ENCODE measurements at regions not wholly inside any gene's neighbourhood (a gene's known extent, or its start where the extent isn't known, plus 50 kb on each side); places are given as distances from the start of the nearest gene placed in this dataset.

DNA sequence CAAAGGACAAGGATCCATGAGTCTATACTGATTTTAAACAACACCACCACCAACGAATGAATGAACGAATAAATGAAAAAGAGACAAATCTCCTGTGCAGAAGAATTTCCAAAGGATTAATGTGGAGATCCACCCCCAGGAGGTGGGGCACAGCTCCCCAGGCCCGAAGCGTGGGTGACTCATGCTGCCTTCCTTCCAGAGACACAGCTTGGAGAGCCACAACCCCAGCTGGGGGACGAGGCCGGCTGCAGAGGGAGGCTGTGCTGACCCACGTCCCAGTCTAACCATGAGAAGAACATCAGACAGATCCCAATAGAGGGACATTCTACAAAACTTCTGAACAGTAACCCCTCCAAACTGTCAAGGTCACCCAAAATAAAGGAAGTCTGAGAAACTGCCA is 557.3 kb upstream of the SALL3 start:
- DNase-seq (ENCODE audit: low spot score in 2 of 2): no peak
- intact Hi-C loops (cut with DNase I; ENCODE audit: low total_unique reads): no loop called here

GRCh38 chr18:78423811-78424210 is 555.8 kb upstream of the SALL3 start:
- H3K36me3 ChIP-seq: no peaks in the 10 kb centered on the region
- TF ChIP-seq POLR2A (IDR thresholded peaks at IDR 0.05): no peak
- TF ChIP-seq POLR2AphosphoS5 (IDR thresholded peaks at IDR 0.05): no peak
- TF ChIP-seq, protein P1, sequence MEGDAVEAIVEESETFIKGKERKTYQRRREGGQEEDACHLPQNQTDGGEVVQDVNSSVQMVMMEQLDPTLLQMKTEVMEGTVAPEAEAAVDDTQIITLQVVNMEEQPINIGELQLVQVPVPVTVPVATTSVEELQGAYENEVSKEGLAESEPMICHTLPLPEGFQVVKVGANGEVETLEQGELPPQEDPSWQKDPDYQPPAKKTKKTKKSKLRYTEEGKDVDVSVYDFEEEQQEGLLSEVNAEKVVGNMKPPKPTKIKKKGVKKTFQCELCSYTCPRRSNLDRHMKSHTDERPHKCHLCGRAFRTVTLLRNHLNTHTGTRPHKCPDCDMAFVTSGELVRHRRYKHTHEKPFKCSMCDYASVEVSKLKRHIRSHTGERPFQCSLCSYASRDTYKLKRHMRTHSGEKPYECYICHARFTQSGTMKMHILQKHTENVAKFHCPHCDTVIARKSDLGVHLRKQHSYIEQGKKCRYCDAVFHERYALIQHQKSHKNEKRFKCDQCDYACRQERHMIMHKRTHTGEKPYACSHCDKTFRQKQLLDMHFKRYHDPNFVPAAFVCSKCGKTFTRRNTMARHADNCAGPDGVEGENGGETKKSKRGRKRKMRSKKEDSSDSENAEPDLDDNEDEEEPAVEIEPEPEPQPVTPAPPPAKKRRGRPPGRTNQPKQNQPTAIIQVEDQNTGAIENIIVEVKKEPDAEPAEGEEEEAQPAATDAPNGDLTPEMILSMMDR (IDR thresholded peaks at IDR 0.05): no peak
- no peaks in the 10 kb centered on the region for H3K4me1 ChIP-seq
- H3K27ac ChIP-seq: no peak overlapping the region
- no peaks in the 10 kb centered on the region for H3K9me3 ChIP-seq
- peaks cover 0 to 15% of the 10 kb centered on the region in 2 donors for H3K27me3 ChIP-seq
- no peak for DNase-seq (ENCODE audit: low spot score in 2 of 2)
- intact Hi-C loops (cut with DNase I; ENCODE audit: low total_unique reads): no loop called here
- no peak overlapping the region for H3K4me3 ChIP-seq

More for the DNA sequence above, 557.3 kb upstream of the SALL3 start:
- no peak overlapping the region for H3K27ac ChIP-seq
- no peak overlapping the region for H3K4me3 ChIP-seq
- no peaks in the 10 kb centered on the region for H3K9me3 ChIP-seq
- no peaks in the 10 kb centered on the region for H3K36me3 ChIP-seq
- H3K4me1 ChIP-seq: no peaks in the 10 kb centered on the region
- TF ChIP-seq, protein P1 (IDR thresholded peaks at IDR 0.05): no peak
- TF ChIP-seq POLR2AphosphoS5 (IDR thresholded peaks at IDR 0.05) (no peak), POLR2A (IDR thresholded peaks at IDR 0.05) (no peak)
- peaks cover 0 to 15% of the 10 kb centered on the region in 2 donors for H3K27me3 ChIP-seq

- no peak overlapping the region for H3K4me3 ChIP-seq
- intact Hi-C loops (cut with DNase I; ENCODE audit: low total_unique reads): no loop called here
- H3K9me3 ChIP-seq: no peaks in the 10 kb centered on the region
- TF ChIP-seq POLR2A (IDR thresholded peaks at IDR 0.05) (no peak), POLR2AphosphoS5 (IDR thresholded peaks at IDR 0.05) (no peak)
- TF ChIP-seq, protein P1 (IDR thresholded peaks at IDR 0.05): no peak
- peaks cover 0 to 15% of the 10 kb centered on the region in 2 donors for H3K27me3 ChIP-seq
- H3K36me3 ChIP-seq: no peaks in the 10 kb centered on the region
- no peak overlapping the region for H3K27ac ChIP-seq
- no peak for DNase-seq (ENCODE audit: low spot score in 2 of 2)
- H3K4me1 ChIP-seq: no peaks in the 10 kb centered on the region
Measured at GRCh38 chr18:78424403-78425018, 555.1 kb upstream of the SALL3 start.

DNA sequence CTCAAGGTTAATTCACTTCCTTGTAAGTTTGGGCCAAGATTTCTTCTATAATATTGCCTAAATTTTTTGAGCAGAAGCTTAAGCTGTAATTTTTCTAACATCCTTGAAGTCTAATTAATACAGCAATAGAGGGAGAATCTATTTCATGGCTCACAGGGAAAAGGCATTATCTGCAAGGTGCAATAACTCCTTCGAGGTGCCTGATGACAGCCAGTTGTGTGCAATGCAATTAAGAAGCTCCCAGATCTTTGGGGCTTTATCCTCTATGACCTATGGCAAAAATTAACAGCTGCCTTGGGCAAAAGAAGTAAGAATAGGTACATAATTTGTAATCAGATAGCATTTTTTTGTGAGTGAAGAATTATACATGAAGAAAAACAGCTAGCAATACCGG is 554.6 kb upstream of the SALL3 start:
- Histone ChIP-seq H3K9me3 (no peaks in the 10 kb centered on the region), H3K4me1 (no peaks in the 10 kb centered on the region), H3K27ac (no peak overlapping the region), H3K36me3 (no peaks in the 10 kb centered on the region), H3K27me3 (peaks cover 0 to 15% of the 10 kb centered on the region in 2 donors), H3K4me3 (no peak overlapping the region)
- intact Hi-C loops (cut with DNase I; ENCODE audit: low total_unique reads): no loop called here
- no peak for DNase-seq (ENCODE audit: low spot score in 2 of 2)
- TF ChIP-seq, protein P1 (IDR thresholded peaks at IDR 0.05): no peak
- no peak for TF ChIP-seq POLR2A (IDR thresholded peaks at IDR 0.05)

- Histone ChIP-seq H3K27ac (no peak overlapping the region), H3K27me3 (peaks cover 0 to 4% of the 10 kb centered on the region in 2 donors), H3K36me3 (no peaks in the 10 kb centered on the region), H3K4me3 (no peak overlapping the region), H3K4me1 (no peaks in the 10 kb centered on the region), H3K9me3 (peaks cover 0 to 6% of the 10 kb centered on the region in 2 donors)
- intact Hi-C loops (cut with DNase I; ENCODE audit: low total_unique reads): no loop called here
- TF ChIP-seq, protein P1 (IDR thresholded peaks at IDR 0.05): no peak
- DNase-seq (ENCODE audit: low spot score in 2 of 2): no peak
Measured at GRCh38 chr18:78427081-78427480, 552.5 kb upstream of the SALL3 start.
